Progenitor cell of endocrine pancreas (in vitro differentiated cells): ENCODE measurements at regions not wholly inside any gene's neighbourhood (a gene's known extent, or its start where the extent isn't known, plus 50 kb on each side); places are given as distances from the start of the nearest gene placed in this dataset.

ENCODE experiments used
- DNase-seq: peaks from one replicate; pipeline ENCODE4 v3.0.0; 2021; ENCODE audit warnings: low spot score; ENCODE audit not compliant: unreplicated experiment
- H3K27ac Mint-ChIP-seq: 2 replicates; pipeline ENCODE4 v1.8.0; 2021; ENCODE audit warnings: mild to moderate bottlenecking, moderate library complexity, mixed read lengths
- H3K27me3 Mint-ChIP-seq: 2 replicates; pipeline ENCODE4 v1.8.0; 2021; ENCODE audit warnings: mixed read lengths
- H3K36me3 Mint-ChIP-seq: 2 replicates; pipeline ENCODE4 v1.8.0; 2022; ENCODE audit warnings: mixed read lengths; ENCODE audit not compliant: insufficient read depth
- H3K4me1 Mint-ChIP-seq: 2 replicates; pipeline ENCODE4 v1.8.0; 2021; ENCODE audit warnings: low read depth, mixed read lengths
- H3K4me3 Mint-ChIP-seq: 2 replicates; pipeline ENCODE4 v1.8.0; 2021; ENCODE audit warnings: low read depth, mild to moderate bottlenecking, moderate library complexity, mixed read lengths
- H3K9me3 Mint-ChIP-seq: 2 replicates; pipeline ENCODE4 v1.8.0; 2021; ENCODE audit warnings: low read depth, mixed read lengths
- TF ChIP-seq, protein P1 (sequence below): fragments of 200-600 bp; sonication (generic); IDR thresholded peaks from one replicate; pipeline ENCODE4 v1.5.0; 2021; ENCODE audit warnings: antibody characterized with exemption, mild to moderate bottlenecking; ENCODE audit not compliant: unreplicated experiment

DNA sequence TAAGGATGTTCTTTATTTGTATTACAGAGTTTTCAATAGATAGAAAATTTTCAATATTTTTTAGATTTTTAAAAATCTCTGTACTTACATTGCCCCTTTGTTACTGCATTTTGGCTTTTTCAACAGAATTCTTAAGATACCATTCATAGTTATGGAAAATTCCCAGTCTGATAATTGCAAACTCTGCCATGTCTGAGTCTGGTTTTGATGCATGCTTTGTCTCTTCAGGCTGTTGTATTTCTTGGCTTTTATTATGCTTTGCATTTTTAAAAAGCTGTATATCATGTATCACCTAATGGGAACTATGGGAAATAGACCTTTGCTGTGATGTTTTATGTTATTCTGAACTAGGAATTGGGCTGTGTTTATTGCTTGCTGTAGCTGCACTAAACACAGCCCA lies 898.9 kb upstream of the ADGRB3 start:
- Mint-ChIP-seq H3K36me3 (no peaks in the 10 kb centered on the region), H3K9me3 (peaks cover 19% of the 10 kb centered on the region), H3K27me3 (no peaks in the 10 kb centered on the region), H3K4me1 (no peaks in the 10 kb centered on the region), H3K27ac (no peak overlapping the region), H3K4me3 (no peak overlapping the region)
- TF ChIP-seq, protein P1, sequence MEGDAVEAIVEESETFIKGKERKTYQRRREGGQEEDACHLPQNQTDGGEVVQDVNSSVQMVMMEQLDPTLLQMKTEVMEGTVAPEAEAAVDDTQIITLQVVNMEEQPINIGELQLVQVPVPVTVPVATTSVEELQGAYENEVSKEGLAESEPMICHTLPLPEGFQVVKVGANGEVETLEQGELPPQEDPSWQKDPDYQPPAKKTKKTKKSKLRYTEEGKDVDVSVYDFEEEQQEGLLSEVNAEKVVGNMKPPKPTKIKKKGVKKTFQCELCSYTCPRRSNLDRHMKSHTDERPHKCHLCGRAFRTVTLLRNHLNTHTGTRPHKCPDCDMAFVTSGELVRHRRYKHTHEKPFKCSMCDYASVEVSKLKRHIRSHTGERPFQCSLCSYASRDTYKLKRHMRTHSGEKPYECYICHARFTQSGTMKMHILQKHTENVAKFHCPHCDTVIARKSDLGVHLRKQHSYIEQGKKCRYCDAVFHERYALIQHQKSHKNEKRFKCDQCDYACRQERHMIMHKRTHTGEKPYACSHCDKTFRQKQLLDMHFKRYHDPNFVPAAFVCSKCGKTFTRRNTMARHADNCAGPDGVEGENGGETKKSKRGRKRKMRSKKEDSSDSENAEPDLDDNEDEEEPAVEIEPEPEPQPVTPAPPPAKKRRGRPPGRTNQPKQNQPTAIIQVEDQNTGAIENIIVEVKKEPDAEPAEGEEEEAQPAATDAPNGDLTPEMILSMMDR, result no peak
- DNase-seq, result no peak

DNA sequence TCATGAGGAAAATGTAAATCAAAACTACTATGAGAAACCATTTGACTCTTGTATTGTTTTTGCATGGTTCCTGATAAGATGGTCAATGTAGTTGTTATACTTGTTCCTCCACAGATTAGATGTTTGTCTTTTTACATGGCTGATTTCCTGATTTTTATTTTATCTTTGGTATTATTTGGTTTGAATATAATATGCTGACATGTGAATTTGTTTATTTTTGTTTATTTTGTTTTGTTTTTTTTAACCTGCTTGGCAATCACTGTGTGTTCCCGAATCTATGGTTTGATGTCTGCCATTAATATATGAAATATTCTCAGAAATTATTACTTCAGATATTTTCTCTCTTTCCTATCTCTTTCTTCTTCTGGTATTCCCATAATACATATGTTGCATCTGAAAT lies 899.5 kb upstream of the ADGRB3 start:
- no peak for DNase-seq
- Mint-ChIP-seq H3K27me3 (no peaks in the 10 kb centered on the region), H3K27ac (no peak overlapping the region), H3K4me3 (no peak overlapping the region), H3K9me3 (peaks cover 19% of the 10 kb centered on the region), H3K4me1 (no peaks in the 10 kb centered on the region), H3K36me3 (no peaks in the 10 kb centered on the region)
- TF ChIP-seq, protein P1, result no peak

DNA sequence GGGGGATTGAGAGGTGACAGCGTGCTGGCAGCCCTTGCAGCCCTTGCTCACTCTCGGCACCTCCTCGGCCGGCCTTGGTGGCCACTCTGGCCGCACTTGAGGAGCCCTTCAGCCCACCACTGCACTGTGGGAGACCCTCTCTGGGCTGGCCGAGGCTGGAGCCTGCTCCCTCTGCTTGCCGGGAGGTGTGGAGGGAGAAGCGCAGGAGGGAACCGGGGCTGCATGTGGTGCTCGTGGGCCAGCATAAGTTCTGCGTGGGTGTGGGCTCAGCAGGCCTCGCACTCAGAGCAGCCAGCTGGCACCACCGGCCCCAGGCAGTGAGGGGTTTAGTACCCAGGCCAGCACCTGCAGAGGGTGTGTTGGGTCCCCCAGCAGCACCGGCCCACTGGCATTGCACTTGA lies 912.2 kb upstream of the ADGRB3 start:
- no peak overlapping the region for H3K4me3 Mint-ChIP-seq
- H3K27me3 Mint-ChIP-seq, result no peaks in the 10 kb centered on the region
- H3K36me3 Mint-ChIP-seq, result no peaks in the 10 kb centered on the region
- H3K27ac Mint-ChIP-seq, result no peak overlapping the region
- H3K9me3 Mint-ChIP-seq, result peaks cover 11% of the 10 kb centered on the region
- no peak for DNase-seq
- no peaks in the 10 kb centered on the region for H3K4me1 Mint-ChIP-seq
- TF ChIP-seq, protein P1, result no peak

DNA sequence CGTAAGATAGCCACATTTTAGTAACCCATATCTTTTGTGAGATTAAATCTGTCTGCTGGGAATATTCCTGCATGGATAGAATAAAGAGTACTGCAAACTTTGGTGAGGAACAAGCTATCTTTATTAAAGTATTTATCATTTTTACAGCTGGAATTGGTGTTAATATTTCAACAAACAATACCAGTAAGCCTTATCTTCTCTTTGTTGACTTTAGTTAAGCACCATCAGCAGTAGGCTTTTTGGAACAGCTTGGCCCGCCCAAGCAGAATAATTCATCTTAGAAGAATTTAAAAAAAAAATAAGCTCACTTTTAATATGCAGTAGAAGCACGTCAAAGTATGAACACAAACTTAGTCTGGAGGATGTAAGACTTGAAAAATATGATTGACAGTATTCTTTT lies 917.8 kb upstream of the ADGRB3 start:
- Mint-ChIP-seq H3K9me3 (no peaks in the 10 kb centered on the region), H3K27me3 (no peaks in the 10 kb centered on the region), H3K27ac (no peak overlapping the region), H3K36me3 (no peaks in the 10 kb centered on the region), H3K4me3 (no peak overlapping the region), H3K4me1 (peaks cover 5% of the 10 kb centered on the region)
- TF ChIP-seq, protein P1, result no peak
- DNase-seq, result no peak

DNA sequence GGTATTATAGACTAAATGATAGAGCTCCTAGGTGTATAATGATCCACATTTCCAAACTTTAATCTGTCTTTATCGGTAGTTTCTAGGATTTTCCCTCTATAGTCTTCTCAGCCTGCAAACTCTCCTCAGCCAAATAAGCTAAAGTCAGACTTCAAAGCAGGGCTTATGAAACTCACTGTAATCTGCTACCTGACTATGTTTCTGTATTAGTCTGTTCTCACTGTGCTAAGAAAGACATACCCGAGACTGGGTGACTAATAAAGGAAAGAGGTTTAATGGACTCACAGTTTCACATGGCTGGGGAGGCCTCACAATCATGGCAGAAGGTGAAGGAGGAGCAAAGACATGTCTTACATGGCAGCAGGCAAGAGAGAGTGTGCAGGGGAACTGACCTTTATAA lies 928.7 kb upstream of the ADGRB3 start:
- Mint-ChIP-seq H3K9me3 (peaks cover 15% of the 10 kb centered on the region), H3K4me1 (no peaks in the 10 kb centered on the region), H3K4me3 (no peak overlapping the region), H3K27ac (no peak overlapping the region), H3K36me3 (no peaks in the 10 kb centered on the region), H3K27me3 (no peaks in the 10 kb centered on the region)
- no peak for DNase-seq
- TF ChIP-seq, protein P1, result no peak

DNA sequence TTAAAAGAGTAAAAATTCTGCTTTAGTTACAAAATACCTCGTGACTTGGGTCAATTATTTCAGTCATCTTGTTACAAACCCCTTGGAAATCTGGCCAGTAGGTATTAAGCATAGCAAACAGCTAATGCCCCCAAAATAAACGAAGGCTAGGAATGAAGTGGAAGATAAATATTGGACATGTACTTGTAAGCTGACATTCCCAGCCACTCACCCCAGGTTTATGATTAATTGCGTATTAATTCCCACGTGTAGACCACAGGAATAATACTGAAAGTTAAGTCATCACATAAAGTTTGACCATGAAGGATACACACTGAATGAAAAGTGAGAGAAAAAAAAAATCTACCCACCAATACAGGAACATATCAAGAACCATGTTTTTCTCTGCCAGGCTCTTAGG lies 936.5 kb upstream of the ADGRB3 start:
- H3K36me3 Mint-ChIP-seq, result no peaks in the 10 kb centered on the region

More for the DNA sequence above, 936.5 kb upstream of the ADGRB3 start:
- H3K4me3 Mint-ChIP-seq, result no peak overlapping the region
- H3K27me3 Mint-ChIP-seq, result no peaks in the 10 kb centered on the region
- TF ChIP-seq, protein P1, result no peak
- DNase-seq, result no peak
- peaks cover 3% of the 10 kb centered on the region for H3K4me1 Mint-ChIP-seq
- no peak overlapping the region for H3K27ac Mint-ChIP-seq
- H3K9me3 Mint-ChIP-seq, result no peaks in the 10 kb centered on the region
